Endothelial cell of umbilical vein (primary cell): ENCODE measurements at regions not wholly inside any gene's neighbourhood (a gene's known extent, or its start where the extent isn't known, plus 50 kb on each side); places are given as distances from the start of the nearest gene placed in this dataset.

Source experiments
- BruUV-seq: library from RNA; stranded (reverse); fragments of 400-500 nt; replicated peaks from 2 replicates; lab custom pipeline; 2021; lab: Mats Ljungman, UMichigan
- CTCF ChIA-PET: fragments of 300-600, 350-600 bp; sonication (Branson Sonifier 250); formaldehyde crosslinking; loops from one replicate; lab custom pipeline; 2021; ENCODE audit warnings: antibody characterized with exemption, inconsistent platforms; lab: Charles Lee
- POLR2A ChIA-PET: fragments of 300-600, 350-600 bp; sonication (Branson Sonifier 250); formaldehyde crosslinking; loops from one replicate; lab custom pipeline; 2021; ENCODE audit warnings: antibody characterized with exemption, inconsistent platforms; lab: Charles Lee
- DNase-seq: peaks from one replicate; pipeline ENCODE4 v3.0.0-alpha.2; 2011; ENCODE audit warnings: low read depth, low spot score
- FAIRE-seq: peaks from 2 replicates; lab custom pipeline; 2011; peaks lifted over from hg19 to GRCh38; lab: Jason Lieb, UNC
- H2AFZ ChIP-seq: 2 replicates; pipeline ENCODE4 v1.6.0; 2012; ENCODE audit warnings: low read depth, low read length, control low read depth, inconsistent platforms
- H3K27ac ChIP-seq: 2 replicates; pipeline ENCODE4 v1.5.1; 2011; ENCODE audit warnings: low read depth, mild to moderate bottlenecking, control low read depth, low read length, moderate library complexity; ENCODE audit not compliant: insufficient read depth
- H3K27me3 ChIP-seq, 2 experiments: 2 replicates each; pipeline versions ENCODE4 v1.6.0 to v1.6.1; 2011; ENCODE audit warnings: low read length in 2 of 2, mixed read lengths in 1 of 2; ENCODE audit not compliant: control insufficient read depth in 2 of 2, insufficient read depth in 2 of 2
- H3K36me3 ChIP-seq, 2 experiments: 2 replicates in 1 of 2; 3 replicates in 1 of 2; pipeline ENCODE4 v1.5.1; 2011; ENCODE audit warnings: low read length in 2 of 2, mild to moderate bottlenecking in 1 of 2, moderate library complexity in 1 of 2; ENCODE audit not compliant: control insufficient read depth in 2 of 2, insufficient read depth in 2 of 2; ENCODE audit errors: extremely low read depth in 1 of 2
- H3K4me1 ChIP-seq: 3 replicates; pipeline ENCODE4 v1.5.1; 2011; ENCODE audit warnings: mild to moderate bottlenecking, low read length; ENCODE audit not compliant: control insufficient read depth, insufficient read depth; ENCODE audit errors: extremely low read depth
- H3K4me2 ChIP-seq: 2 replicates; pipeline ENCODE4 v1.6.1; 2011; ENCODE audit warnings: low read length, control low read depth, mixed read lengths; ENCODE audit not compliant: insufficient read depth
- H3K4me3 ChIP-seq, 3 experiments: fragments of 200-600 bp in 1 of 3; sonication (generic), shearing (Covaris generic) in 1 of 3; replicated peaks in 1 of 3; 2 replicates each; pipeline ENCODE4 v1.5.1; 2011 to 2016; ENCODE audit warnings: control low read depth in 3 of 3, low read length in 3 of 3, mild to moderate bottlenecking in 2 of 3, inconsistent platforms in 1 of 3, low read depth in 1 of 3, moderate library complexity in 1 of 3; ENCODE audit not compliant: insufficient read depth in 1 of 3
- H3K79me2 ChIP-seq: 2 replicates; pipeline ENCODE4 v1.6.0; 2012; ENCODE audit warnings: low read length, inconsistent platforms; ENCODE audit not compliant: control insufficient read depth, insufficient read depth
- H3K9ac ChIP-seq: replicated peaks from 2 replicates; pipeline ENCODE3; 2011; ENCODE audit warnings: low read length, control low read depth; ENCODE audit not compliant: insufficient read depth; ENCODE audit errors: extremely low read depth
- H3K9me1 ChIP-seq: replicated peaks from 3 replicates; pipeline ENCODE4 v1.6.0; 2011; ENCODE audit warnings: mild to moderate bottlenecking, low read length; ENCODE audit not compliant: control insufficient read depth, insufficient read depth; ENCODE audit errors: extremely low read depth
- H3K9me3 ChIP-seq: replicated peaks from 2 replicates; pipeline ENCODE4 v1.5.1; 2012; ENCODE audit warnings: low read length, inconsistent platforms; ENCODE audit not compliant: control insufficient read depth, insufficient read depth
- H4K20me1 ChIP-seq: replicated peaks from 2 replicates; pipeline ENCODE3; 2011; ENCODE audit warnings: mild to moderate bottlenecking, low read length; ENCODE audit not compliant: control insufficient read depth, insufficient read depth; ENCODE audit errors: extremely low read depth
- EZH2 ChIP-seq: IDR thresholded peaks from 2 replicates; pipeline ENCODE4 v1.6.1; 2012; ENCODE audit warnings: borderline replicate concordance, low read depth, mild to moderate bottlenecking, moderate library complexity, low read length, inconsistent platforms; ENCODE audit not compliant: severe bottlenecking
- FOS ChIP-seq: IDR thresholded peaks from 2 replicates; pipeline ENCODE4 v1.6.1; 2011; ENCODE audit warnings: mild to moderate bottlenecking, low read length, moderate library complexity, borderline replicate concordance; ENCODE audit not compliant: insufficient read depth
- GATA2 ChIP-seq: IDR thresholded peaks from 2 replicates; pipeline ENCODE4 v1.7.0; 2011; ENCODE audit warnings: low read depth, mild to moderate bottlenecking, moderate library complexity, mixed read lengths, low read length; ENCODE audit not compliant: insufficient read length, insufficient read depth
- JUN ChIP-seq: IDR thresholded peaks from 2 replicates; pipeline ENCODE4 v1.6.1; 2011; ENCODE audit warnings: borderline replicate concordance, low read depth; ENCODE audit not compliant: insufficient read length, insufficient read depth
- MYC ChIP-seq: IDR thresholded peaks from one replicate; pipeline ENCODE4 v1.6.1; 2011; ENCODE audit warnings: mild to moderate bottlenecking, low read depth, low read length
- POLR2A ChIP-seq: IDR thresholded peaks from 2 replicates; pipeline ENCODE4 v1.6.1; 2012; ENCODE audit warnings: low read depth, mild to moderate bottlenecking, control low read depth, low read length
- POLR2AphosphoS5 ChIP-seq: IDR thresholded peaks from 2 replicates; pipeline ENCODE4 v1.6.1; 2012; ENCODE audit warnings: low read depth, mild to moderate bottlenecking, control low read depth, low read length, moderate library complexity; ENCODE audit not compliant: insufficient read depth
- dilution Hi-C: fragments of 300-500 bp; cut with MboI; formaldehyde crosslinking; loops from one replicate; pipeline ENCODE4 v1.15.0; 2019; ENCODE audit warnings: low sequenced_read_pairs; ENCODE audit not compliant: extremely low pct_ligation_motif_present
- intact Hi-C: fragments of 100-400 bp; cut with micrococcal nuclease; formaldehyde crosslinking; loops from one replicate; pipeline ENCODE4 v1.10.0; 2022
- TF ChIP-seq, protein P1 (sequence below), 2 donors: IDR thresholded peaks; 1 replicate in 1 of 2; 2 replicates in 1 of 2; pipeline ENCODE4 v1.5.1; 2011; ENCODE audit warnings: low read length in 2 of 2, mild to moderate bottlenecking in 2 of 2, moderate library complexity in 2 of 2, control low read depth in 1 of 2, inconsistent platforms in 1 of 2, low read depth in 1 of 2; ENCODE audit not compliant: insufficient read depth in 1 of 2; ENCODE audit errors: extremely low read depth in 1 of 2
- TF ChIP-seq, protein P2 (sequence below): IDR thresholded peaks from 2 replicates; pipeline ENCODE4 v1.6.1; 2011; ENCODE audit not compliant: insufficient read depth, insufficient read length

- Histone ChIP-seq H3K9me1 (no peaks in the 10 kb centered on the region), H3K9me3 (no peaks in the 10 kb centered on the region), H3K4me2 (no peak overlapping the region), H4K20me1 (no peaks in the 10 kb centered on the region), H3K36me3 (no peaks in the 10 kb centered on the region), H3K79me2 (no peaks in the 10 kb centered on the region), H3K27me3 (peaks cover 9 to 13% of the 10 kb centered on the region in 2 experiments), H3K4me3 (no peak overlapping the region), H3K4me1 (no peaks in the 10 kb centered on the region), H3K27ac (no peak overlapping the region), H2AFZ (no peak overlapping the region), H3K9ac (no peak overlapping the region)
- dilution Hi-C loops = no loop called here
- intact Hi-C loops = no loop called here
- POLR2A ChIA-PET = no interaction called here
- CTCF ChIA-PET = no interaction called here
- no peak for TF ChIP-seq POLR2AphosphoS5
- TF ChIP-seq EZH2 = no peak
- TF ChIP-seq FOS = no peak
- TF ChIP-seq, protein P1, sequence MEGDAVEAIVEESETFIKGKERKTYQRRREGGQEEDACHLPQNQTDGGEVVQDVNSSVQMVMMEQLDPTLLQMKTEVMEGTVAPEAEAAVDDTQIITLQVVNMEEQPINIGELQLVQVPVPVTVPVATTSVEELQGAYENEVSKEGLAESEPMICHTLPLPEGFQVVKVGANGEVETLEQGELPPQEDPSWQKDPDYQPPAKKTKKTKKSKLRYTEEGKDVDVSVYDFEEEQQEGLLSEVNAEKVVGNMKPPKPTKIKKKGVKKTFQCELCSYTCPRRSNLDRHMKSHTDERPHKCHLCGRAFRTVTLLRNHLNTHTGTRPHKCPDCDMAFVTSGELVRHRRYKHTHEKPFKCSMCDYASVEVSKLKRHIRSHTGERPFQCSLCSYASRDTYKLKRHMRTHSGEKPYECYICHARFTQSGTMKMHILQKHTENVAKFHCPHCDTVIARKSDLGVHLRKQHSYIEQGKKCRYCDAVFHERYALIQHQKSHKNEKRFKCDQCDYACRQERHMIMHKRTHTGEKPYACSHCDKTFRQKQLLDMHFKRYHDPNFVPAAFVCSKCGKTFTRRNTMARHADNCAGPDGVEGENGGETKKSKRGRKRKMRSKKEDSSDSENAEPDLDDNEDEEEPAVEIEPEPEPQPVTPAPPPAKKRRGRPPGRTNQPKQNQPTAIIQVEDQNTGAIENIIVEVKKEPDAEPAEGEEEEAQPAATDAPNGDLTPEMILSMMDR (IDR thresholded peaks at IDR 0.05; ENCODE audit: extremely low read depth in 1 of 2, insufficient read depth in 1 of 2, low read depth in 1 of 2, low read length in 2 of 2) = no peak
- no peak for TF ChIP-seq POLR2A
- TF ChIP-seq, protein P2, sequence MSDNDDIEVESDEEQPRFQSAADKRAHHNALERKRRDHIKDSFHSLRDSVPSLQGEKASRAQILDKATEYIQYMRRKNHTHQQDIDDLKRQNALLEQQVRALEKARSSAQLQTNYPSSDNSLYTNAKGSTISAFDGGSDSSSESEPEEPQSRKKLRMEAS = no peak
- TF ChIP-seq JUN = no peak
- no peak for TF ChIP-seq GATA2
- TF ChIP-seq MYC = no peak
- FAIRE-seq (no peak), DNase-seq (no peak)
- no TSS peak for BruUV-seq
These were observed 71.9 kb upstream of the METAP2 start for GRCh38 chr12:95402096-95402495.
